Vagina (tissue), 2 donors: ENCODE measurements at regions not wholly inside any gene's neighbourhood (a gene's known extent, or its start where the extent isn't known, plus 50 kb on each side); places are given as distances from the start of the nearest gene placed in this dataset.

Source experiments
- CTCF ChIP-seq, 3 experiments: fragments of 450-650 bp in 2 of 3; fragments of 200-600 bp in 1 of 3; sonication (generic) in 1 of 3; IDR thresholded peaks; one replicate each; pipeline ENCODE4 v1.5.1; 2017 to 2019; ENCODE audit warnings: antibody characterized with exemption in 3 of 3, mild to moderate bottlenecking in 2 of 3, moderate library complexity in 2 of 3
- POLR2A ChIP-seq, 2 donors: fragments of 450-650 bp; IDR thresholded peaks; one replicate each; pipeline ENCODE4 v1.6.1; 2017; ENCODE audit warnings: antibody characterized with exemption in 2 of 2, mild to moderate bottlenecking in 2 of 2, moderate library complexity in 2 of 2
- POLR2AphosphoS5 ChIP-seq, 2 donors: sonication (generic); formaldehyde crosslinking; IDR thresholded peaks; one replicate each; pipeline ENCODE4 v1.9.0; 2017; ENCODE audit warnings: antibody characterized with exemption in 2 of 2, mild to moderate bottlenecking in 2 of 2, low read depth in 1 of 2; ENCODE audit not compliant: insufficient read depth in 1 of 2

- TF ChIP-seq POLR2A (IDR thresholded peaks at IDR 0.05): no peak
- no peak for TF ChIP-seq POLR2AphosphoS5 (IDR thresholded peaks at IDR 0.05; ENCODE audit: insufficient read depth in 1 of 2, low read depth in 1 of 2)
- TF ChIP-seq CTCF (IDR thresholded peaks at IDR 0.05): no peak
Observed at GRCh38 chr20:60506061-60506460, 547.8 kb downstream of the CDH26 start.
